ENCODE measurements at regions not wholly inside any gene's neighbourhood (a gene's known extent, or its start where the extent isn't known, plus 50 kb on each side); places are given as distances from the start of the nearest gene placed in this dataset.
"Not testable (repeated sequence)": the region's sequence is repeated elsewhere in the genome, so short reads cannot be mapped to it uniquely, and the experiment has no call there.

- DNase-seq (ENCODE audit: low read depth), result no peak
Observed at GRCh38 chr3:72535772-72536171, 312.5 kb downstream of the SHQ1 start.

- no peak for DNase-seq (ENCODE audit: low read depth)
Observed at GRCh38 chr3:72533591-72534473, 314.4 kb downstream of the SHQ1 start.

- DNase-seq (ENCODE audit: low read depth), result no peak
Observed at GRCh38 chr3:72530426-72530825, 317.8 kb downstream of the SHQ1 start.

- DNase-seq (ENCODE audit: low read depth), result no peak
Observed at GRCh38 chr3:72529081-72529480, 319.2 kb downstream of the SHQ1 start.

- no peak for DNase-seq (ENCODE audit: low read depth)
Observed at GRCh38 chr3:72523429-72524151, 324.7 kb downstream of the SHQ1 start.

GRCh38 chr3:72520690-72521308 lies 327.4 kb downstream of the SHQ1 start:
- DNase-seq (ENCODE audit: low read depth), result no peak

- no peak for DNase-seq (ENCODE audit: low read depth)
Observed at GRCh38 chr3:72519946-72520604, 328.2 kb downstream of the SHQ1 start.

GRCh38 chr3:72517921-72518424 lies 330.3 kb downstream of the SHQ1 start:
- no peak for DNase-seq (ENCODE audit: low read depth)

GRCh38 chr3:72517336-72517735 lies 330.9 kb downstream of the SHQ1 start:
- DNase-seq (ENCODE audit: low read depth), result no peak

- no peak for DNase-seq (ENCODE audit: low read depth)
Observed at GRCh38 chr3:72516361-72516760, 331.9 kb downstream of the SHQ1 start.

GRCh38 chr3:72515941-72516340 lies 332.3 kb downstream of the SHQ1 start:
- no peak for DNase-seq (ENCODE audit: low read depth)

- DNase-seq (ENCODE audit: low read depth), result no peak
Observed at GRCh38 chr3:72515281-72515680, 333.0 kb downstream of the SHQ1 start.

GRCh38 chr3:72510247-72510646 lies 338.0 kb downstream of the SHQ1 start:
- no peak for DNase-seq (ENCODE audit: low read depth)

GRCh38 chr3:72505539-72506405 lies 342.5 kb downstream of the SHQ1 start:
- no peak for DNase-seq (ENCODE audit: low read depth)

GRCh38 chr3:72497501-72497900 lies 350.7 kb downstream of the SHQ1 start:
- not testable (repeated sequence) for DNase-seq (ENCODE audit: low read depth)

- no peak for DNase-seq (ENCODE audit: low read depth)
Observed at GRCh38 chr3:72496051-72496670, 352.1 kb downstream of the SHQ1 start.

- no peak for DNase-seq (ENCODE audit: low read depth)
Observed at GRCh38 chr3:72494626-72495025, 353.6 kb downstream of the SHQ1 start.

- DNase-seq (ENCODE audit: low read depth), result no peak
Observed at GRCh38 chr3:72494130-72494529, 354.1 kb downstream of the SHQ1 start.

- DNase-seq (ENCODE audit: low read depth), result peak; percentile 96
Observed at GRCh38 chr3:72492240-72492639, 356.0 kb downstream of the SHQ1 start.

- DNase-seq (ENCODE audit: low read depth), result no peak
Observed at GRCh38 chr3:72490688-72491435, 357.4 kb downstream of the SHQ1 start.

Data from GM04504 (cell line).